HCT116 (cell line): ENCODE measurements at regions not wholly inside any gene's neighbourhood (a gene's known extent, or its start where the extent isn't known, plus 50 kb on each side); places are given as distances from the start of the nearest gene placed in this dataset.

Source experiments
- ATAC-seq: fragments of 200-7000 bp; cut with Tn5 transposase; 2 replicates; pipeline ENCODE4 v1.9.1; 2020; ENCODE audit warnings: mild to moderate bottlenecking, moderate library complexity
- BruUV-seq: library from RNA; stranded (reverse); fragments of 400-500 nt; replicated peaks from 2 replicates; lab custom pipeline; 2021; lab: Mats Ljungman, UMichigan
- CTCF ChIA-PET: fragments of 300-600 bp; sonication (Branson Sonifier 250); formaldehyde crosslinking; loops from one replicate; lab custom pipeline; 2021; ENCODE audit warnings: antibody characterized with exemption; lab: Charles Lee
- POLR2A ChIA-PET: fragments of 300-600, 350-600 bp; sonication (Branson Sonifier 250); formaldehyde crosslinking; loops from one replicate; lab custom pipeline; 2021; ENCODE audit warnings: antibody characterized with exemption; lab: Charles Lee
- RAD21 ChIA-PET, 2 experiments: fragments of 300-600 bp; sonication (Branson Sonifier 250); formaldehyde crosslinking; loops; one replicate each; lab custom pipeline; 2023; ENCODE audit warnings: low total read pairs in 2 of 2; ENCODE audit not compliant: uncharacterized antibody in 2 of 2, unreplicated experiment in 2 of 2, low non-redundant PET in 1 of 2; lab: Charles Lee
- DNase-seq: peaks from one replicate; pipeline ENCODE4 v3.0.0-alpha.2; 2010; ENCODE audit warnings: low read depth, low spot score
- H2AFZ ChIP-seq: fragments of 200-600 bp; shearing (Covaris generic), sonication (generic); 2 replicates; pipeline ENCODE4 v1.6.1; 2017; ENCODE audit warnings: low read depth, mixed run types, mixed read lengths, antibody characterized with exemption, low read length; ENCODE audit not compliant: poor library complexity, severe bottlenecking
- H3K27ac ChIP-seq: 2 replicates; pipeline ENCODE4 v1.5.1; 2012; ENCODE audit warnings: low read depth, low read length
- H3K27me3 ChIP-seq: fragments of 200-600 bp; sonication (generic); 2 replicates; pipeline ENCODE4 v1.6.1; 2016; ENCODE audit warnings: mixed run types, low read length, mixed read lengths; ENCODE audit not compliant: insufficient read depth
- H3K36me3 ChIP-seq, 2 experiments: fragments of 200-500 bp in 1 of 2; fragments of 200-600 bp in 1 of 2; sonication (Bioruptor generic) in 1 of 2; sonication (generic) in 1 of 2; 2 replicates each; pipeline versions ENCODE4 v1.5.1 to v1.6.1; 2014 to 2016; ENCODE audit warnings: low read length in 2 of 2, inconsistent platforms in 1 of 2, mixed read lengths in 1 of 2, mixed run types in 1 of 2; ENCODE audit not compliant: insufficient read depth in 2 of 2, control insufficient read depth in 1 of 2
- H3K4me1 ChIP-seq, 2 experiments: fragments of 200-600 bp in 1 of 2; sonication (generic) in 1 of 2; 2 replicates each; pipeline versions ENCODE4 v1.5.1 to v1.6.1; 2012 to 2017; ENCODE audit warnings: low read length in 2 of 2, inconsistent platforms in 1 of 2, mild to moderate bottlenecking in 1 of 2, mixed read lengths in 1 of 2, mixed run types in 1 of 2, moderate library complexity in 1 of 2; ENCODE audit not compliant: insufficient read depth in 2 of 2, control insufficient read depth in 1 of 2
- H3K4me2 ChIP-seq: fragments of 200-600 bp; sonication (generic); 2 replicates; pipeline ENCODE4 v1.6.1; 2017; ENCODE audit warnings: mixed run types, low read length, mixed read lengths
- H3K4me3 ChIP-seq, 2 experiments: fragments of 200-600 bp in 1 of 2; sonication (generic) in 1 of 2; replicated peaks in 1 of 2; 2 replicates each; pipeline ENCODE4 v1.5.1; 2011 to 2016; ENCODE audit warnings: low read length in 2 of 2, control low read depth in 1 of 2, low read depth in 1 of 2, mild to moderate bottlenecking in 1 of 2, mixed read lengths in 1 of 2, mixed run types in 1 of 2
- H3K79me2 ChIP-seq: fragments of 200-600 bp; sonication (generic); 2 replicates; pipeline ENCODE4 v1.6.1; 2017; ENCODE audit warnings: mild to moderate bottlenecking, mixed run types, low read length, moderate library complexity, mixed read lengths; ENCODE audit not compliant: insufficient read depth
- H3K9ac ChIP-seq: fragments of 200-600 bp; sonication (generic); 2 replicates; pipeline ENCODE4 v1.6.1; 2016; ENCODE audit warnings: low read length, mixed read lengths
- H3K9me2 ChIP-seq: fragments of 200-600 bp; sonication (generic), shearing (Covaris generic); 2 replicates; pipeline ENCODE4 v1.6.1; 2017; ENCODE audit warnings: mixed run types, mild to moderate bottlenecking, moderate library complexity; ENCODE audit not compliant: insufficient read depth
- H3K9me3 ChIP-seq, 2 experiments: fragments of 200-500 bp in 1 of 2; fragments of 200-600 bp in 1 of 2; sonication (Bioruptor generic) in 1 of 2; sonication (generic) in 1 of 2; 2 replicates each; pipeline ENCODE4 v1.6.1; 2014 to 2017; ENCODE audit warnings: low read length in 2 of 2, mixed read lengths in 2 of 2, inconsistent platforms in 1 of 2, low read depth in 1 of 2, mild to moderate bottlenecking in 1 of 2, mixed run types in 1 of 2, moderate library complexity in 1 of 2; ENCODE audit not compliant: control insufficient read depth in 1 of 2, insufficient read depth in 1 of 2
- H4K20me1 ChIP-seq: fragments of 200-600 bp; sonication (generic), shearing (Covaris generic); 2 replicates; pipeline ENCODE4 v1.6.1; 2017; ENCODE audit warnings: mixed run types, mild to moderate bottlenecking, moderate library complexity; ENCODE audit not compliant: insufficient read depth
- CEBPB ChIP-seq: IDR thresholded peaks from 2 replicates; pipeline ENCODE4 v1.6.1; 2012; ENCODE audit warnings: low read depth
- ELF1 ChIP-seq: IDR thresholded peaks from 2 replicates; pipeline ENCODE4 v1.6.1; 2012; ENCODE audit warnings: low read depth, borderline replicate concordance
- MAX ChIP-seq: IDR thresholded peaks from 2 replicates; pipeline ENCODE4 v1.6.1; 2012
- YY1 ChIP-seq: IDR thresholded peaks from 2 replicates; pipeline ENCODE4 v1.6.1; 2011; ENCODE audit warnings: low read length, low read depth, moderate library complexity, mild to moderate bottlenecking; ENCODE audit not compliant: insufficient replicate concordance; ENCODE audit errors: extremely low read depth
- ZFX ChIP-seq: fragments of 450-650 bp; IDR thresholded peaks from 2 replicates; pipeline ENCODE4 v1.6.1; 2017
- intact Hi-C: fragments of 100-400 bp; cut with micrococcal nuclease; formaldehyde crosslinking; loops from 2 replicates; pipeline ENCODE4 v1.10.0; 2022

DNA sequence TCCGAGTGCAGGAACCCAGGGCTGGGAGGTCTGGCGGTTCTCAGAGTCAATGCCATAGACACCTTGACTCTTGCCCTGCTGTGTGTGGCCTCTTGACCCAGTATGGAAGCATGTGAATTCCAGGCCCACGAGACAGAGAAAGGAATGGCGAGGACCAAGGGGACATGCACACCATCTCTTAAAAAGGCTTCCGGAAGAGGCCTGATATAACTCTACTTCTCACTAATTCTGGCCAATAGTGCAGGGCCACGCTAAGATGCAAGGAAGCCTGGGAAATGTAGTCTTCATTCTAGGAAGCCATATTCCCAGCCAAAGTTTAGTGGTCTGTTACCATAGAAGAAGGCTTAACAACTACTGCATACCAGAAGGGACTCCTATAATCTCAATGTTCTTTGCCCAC, 177.0 kb upstream of the KCNG1 start:
- Histone ChIP-seq H3K9me3 (no peaks in the 10 kb centered on the region), H3K4me3 (no peak overlapping the region), H3K27me3 (peaks cover 8% of the 10 kb centered on the region; the same call in 1 of the 2 replicates), H3K36me3 (no peaks in the 10 kb centered on the region), H2AFZ (no peak overlapping the region), H3K79me2 (no peaks in the 10 kb centered on the region), H3K27ac (no peak overlapping the region), H4K20me1 (no peaks in the 10 kb centered on the region), H3K4me1 (peaks cover 0 to 9% of the 10 kb centered on the region in 2 experiments; a peak in 2 of 4 replicates), H3K4me2 (no peak overlapping the region), H3K9me2 (no peaks in the 10 kb centered on the region), H3K9ac (no peak overlapping the region)
- intact Hi-C loops, result no loop called here
- TF ChIP-seq ZFX (no peak), YY1 (peak; percentile 79)
- RAD21 ChIA-PET, result no interaction called here
- CTCF ChIA-PET, result no interaction called here
- ATAC-seq (peak; percentile 78), DNase-seq (no peak)
- POLR2A ChIA-PET, result no interaction called here
- no TSS peak for BruUV-seq

DNA sequence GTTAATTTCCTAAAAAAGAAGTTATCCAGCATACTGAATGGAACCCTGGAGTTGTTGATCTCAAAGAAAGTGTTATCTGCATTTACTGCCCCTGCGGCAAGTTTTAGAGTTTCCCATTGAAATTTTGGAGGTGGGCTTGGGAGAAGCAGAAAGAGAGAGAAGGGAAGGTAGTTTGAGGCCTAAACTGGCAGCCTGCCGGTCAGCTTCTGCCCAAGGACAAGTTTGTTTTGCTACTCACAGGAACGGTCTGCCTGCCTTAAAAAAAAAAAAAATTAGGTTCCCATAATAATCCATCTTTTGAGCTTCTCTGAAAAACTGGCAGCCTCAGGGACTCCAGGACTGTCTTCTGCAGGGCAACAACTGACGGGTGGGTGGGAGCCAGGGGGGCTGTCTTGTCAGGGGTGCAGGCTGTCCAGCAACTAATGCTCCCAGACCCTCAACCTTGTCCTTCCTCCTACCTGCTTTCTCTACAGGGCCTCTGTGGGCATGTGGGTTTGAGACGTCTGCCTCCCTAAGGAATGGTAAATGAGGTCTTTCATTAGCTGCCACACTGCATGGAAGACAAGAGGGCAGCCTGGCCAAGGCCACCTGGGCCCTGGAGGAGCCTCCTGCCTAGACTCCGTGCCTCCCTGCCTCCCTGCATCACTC, 176.1 kb upstream of the KCNG1 start:
- no peak overlapping the region for H3K4me2 ChIP-seq
- no peak for TF ChIP-seq MAX
- TF ChIP-seq CEBPB, result no peak
- TF ChIP-seq ELF1, result no peak
- no peak overlapping the region for H3K4me3 ChIP-seq
- DNase-seq (no peak), ATAC-seq (no peak)
- H3K9me3 ChIP-seq, result no peaks in the 10 kb centered on the region
- H3K79me2 ChIP-seq, result no peaks in the 10 kb centered on the region
- H3K27ac ChIP-seq, result no peak overlapping the region
- intact Hi-C loops, result no loop called here
- peaks cover 0 to 9% of the 10 kb centered on the region in 2 experiments; a peak in 2 of 4 replicates for H3K4me1 ChIP-seq
- H4K20me1 ChIP-seq, result no peaks in the 10 kb centered on the region
- H3K36me3 ChIP-seq, result no peaks in the 10 kb centered on the region
- ChIA-PET RAD21 (no interaction called here), CTCF (no interaction called here), POLR2A (no interaction called here)
- no peak overlapping the region for H3K9ac ChIP-seq
- BruUV-seq, result no TSS peak
- no peak overlapping the region for H2AFZ ChIP-seq
- H3K9me2 ChIP-seq, result no peaks in the 10 kb centered on the region
- peaks cover under 1% of the 10 kb centered on the region; the same call in 1 of the 2 replicates for H3K27me3 ChIP-seq
